ENCODE measurements at regions not wholly inside any gene's neighbourhood (a gene's known extent, or its start where the extent isn't known, plus 50 kb on each side); places are given as distances from the start of the nearest gene placed in this dataset.

GRCh38 chr22:44586351-44586990, 88.4 kb upstream of the RTL6 start:
- no peak for TF ChIP-seq JUND (IDR thresholded peaks at IDR 0.05)
- intact Hi-C loops (cut with micrococcal nuclease), result no loop called here
- RAD21 ChIA-PET (ENCODE audit: low non-redundant PET in 1 of 2, low total read pairs in 2 of 2, uncharacterized antibody in 2 of 2, unreplicated experiment in 2 of 2), result no interaction called here
- H3K9ac ChIP-seq (ENCODE audit: low read length), result no peak overlapping the region
- H3K79me2 ChIP-seq (ENCODE audit: insufficient read depth, low read length), result no peaks in the 10 kb centered on the region
- no peak overlapping the region for H3K4me3 ChIP-seq (replicated peaks in 1 of 2; ENCODE audit: low read depth in 1 of 2, low read length in 2 of 2)
- BruUV-seq (replicated peaks), result no TSS peak
- H4K20me1 ChIP-seq (ENCODE audit: insufficient read depth), result no peaks in the 10 kb centered on the region
- H3K9me3 ChIP-seq (ENCODE audit: control insufficient read depth in 1 of 2, insufficient read depth in 1 of 2, low read depth in 1 of 2, low read length in 2 of 2), result peaks cover 0 to 4% of the 10 kb centered on the region in 2 experiments; a peak in 1 of 4 replicates
- H2AFZ ChIP-seq (ENCODE audit: low read depth, low read length, poor library complexity, severe bottlenecking), result no peak overlapping the region
- no peak for DNase-seq (ENCODE audit: low read depth, low spot score)
- H3K36me3 ChIP-seq (ENCODE audit: control insufficient read depth in 1 of 2, insufficient read depth in 2 of 2, low read length in 2 of 2), result no peaks in the 10 kb centered on the region
- no peaks in the 10 kb centered on the region for H3K4me1 ChIP-seq (ENCODE audit: control insufficient read depth in 1 of 2, insufficient read depth in 2 of 2, low read length in 2 of 2)
- H3K4me2 ChIP-seq (ENCODE audit: low read length), result no peak overlapping the region
- CTCF ChIA-PET, result no interaction called here
- no peaks in the 10 kb centered on the region for H3K9me2 ChIP-seq (ENCODE audit: insufficient read depth)
- no peaks in the 10 kb centered on the region for H3K27me3 ChIP-seq (ENCODE audit: insufficient read depth, low read length)
- no peak; the same call in 1 of the 2 replicates for ATAC-seq
- H3K27ac ChIP-seq (ENCODE audit: low read depth, low read length), result no peak overlapping the region
- POLR2A ChIA-PET, result no interaction called here

- no peaks in the 10 kb centered on the region for H4K20me1 ChIP-seq (ENCODE audit: insufficient read depth)
- no peaks in the 10 kb centered on the region for H3K4me1 ChIP-seq (ENCODE audit: control insufficient read depth in 1 of 2, insufficient read depth in 2 of 2, low read length in 2 of 2)
- BruUV-seq (replicated peaks), result no TSS peak
- ChIA-PET CTCF (no interaction called here), RAD21 (ENCODE audit: low non-redundant PET in 1 of 2, low total read pairs in 2 of 2, uncharacterized antibody in 2 of 2, unreplicated experiment in 2 of 2) (no interaction called here), POLR2A (no interaction called here)
- no peak overlapping the region for H3K4me3 ChIP-seq (replicated peaks in 1 of 2; ENCODE audit: low read depth in 1 of 2, low read length in 2 of 2)
- TF ChIP-seq FOSL1 (IDR thresholded peaks at IDR 0.05; ENCODE audit: low read depth), result no peak
- TF ChIP-seq REST (IDR thresholded peaks at IDR 0.05; ENCODE audit: low read depth), result no peak
- no peak for TF ChIP-seq ZBTB33 (IDR thresholded peaks at IDR 0.05; ENCODE audit: extremely low read depth, insufficient replicate concordance, low read length)
- no peak for TF ChIP-seq MAX (IDR thresholded peaks at IDR 0.05)
- no peak overlapping the region for H3K27ac ChIP-seq (ENCODE audit: low read depth, low read length)
- DNase-seq (ENCODE audit: low read depth, low spot score), result no peak
- H3K9ac ChIP-seq (ENCODE audit: low read length), result no peak overlapping the region
- H3K9me3 ChIP-seq (ENCODE audit: control insufficient read depth in 1 of 2, insufficient read depth in 1 of 2, low read depth in 1 of 2, low read length in 2 of 2), result peaks cover 0 to 4% of the 10 kb centered on the region in 2 experiments; a peak in 1 of 4 replicates
- no peak for ATAC-seq
- intact Hi-C loops (cut with micrococcal nuclease), result no loop called here
- no peak overlapping the region for H3K4me2 ChIP-seq (ENCODE audit: low read length)
- no peaks in the 10 kb centered on the region for H3K9me2 ChIP-seq (ENCODE audit: insufficient read depth)
- no peaks in the 10 kb centered on the region for H3K79me2 ChIP-seq (ENCODE audit: insufficient read depth, low read length)
- no peaks in the 10 kb centered on the region for H3K36me3 ChIP-seq (ENCODE audit: control insufficient read depth in 1 of 2, insufficient read depth in 2 of 2, low read length in 2 of 2)
- H3K27me3 ChIP-seq (ENCODE audit: insufficient read depth, low read length), result no peaks in the 10 kb centered on the region
- H2AFZ ChIP-seq (ENCODE audit: low read depth, low read length, poor library complexity, severe bottlenecking), result no peak overlapping the region
Observed at GRCh38 chr22:44585559-44586350, 87.7 kb upstream of the RTL6 start.
